ENCODE measurements at regions not wholly inside any gene's neighbourhood (a gene's known extent, or its start where the extent isn't known, plus 50 kb on each side); places are given as distances from the start of the nearest gene placed in this dataset.

GRCh38 chr13:53691417-53691816 is 662.8 kb downstream of the OLFM4 start:
- H3K27ac ChIP-seq: no peak overlapping the region
- H3K27me3 ChIP-seq (replicated peaks; ENCODE audit: insufficient read depth): no peaks in the 10 kb centered on the region
- H3K4me1 ChIP-seq (ENCODE audit: control insufficient read depth in 1 of 2, low read depth in 2 of 2): no peaks in the 10 kb centered on the region
- DNase-seq (ENCODE audit: low spot score) (no peak), ATAC-seq (ENCODE audit: insufficient number of reproducible peaks, low FRiP score, low read depth) (no peak)
- H3K9me3 ChIP-seq: no peaks in the 10 kb centered on the region
- TF ChIP-seq CTCF (IDR thresholded peaks at IDR 0.05): no peak
- no peak overlapping the region for H3K4me3 ChIP-seq
- H3K36me3 ChIP-seq: no peaks in the 10 kb centered on the region

GRCh38 chr13:53694814-53695532 is 666.4 kb downstream of the OLFM4 start:
- DNase-seq (ENCODE audit: low spot score): no peak
- TF ChIP-seq CTCF (IDR thresholded peaks at IDR 0.05): no peak
- Histone ChIP-seq H3K4me1 (ENCODE audit: control insufficient read depth in 1 of 2, low read depth in 2 of 2) (no peaks in the 10 kb centered on the region), H3K36me3 (no peaks in the 10 kb centered on the region), H3K27ac (no peak overlapping the region), H3K27me3 (replicated peaks; ENCODE audit: insufficient read depth) (no peaks in the 10 kb centered on the region), H3K4me3 (no peak overlapping the region), H3K9me3 (peaks cover under 1% of the 10 kb centered on the region)
- no peak for ATAC-seq (ENCODE audit: insufficient number of reproducible peaks, low FRiP score, low read depth)

- Histone ChIP-seq H3K9me3 (peaks cover 3% of the 10 kb centered on the region), H3K4me3 (no peak overlapping the region), H3K27ac (no peak overlapping the region), H3K4me1 (ENCODE audit: control insufficient read depth in 1 of 2, low read depth in 2 of 2) (no peaks in the 10 kb centered on the region), H3K27me3 (replicated peaks; ENCODE audit: insufficient read depth) (no peaks in the 10 kb centered on the region), H3K36me3 (no peaks in the 10 kb centered on the region)
- no peak for ATAC-seq (ENCODE audit: insufficient number of reproducible peaks, low FRiP score, low read depth)
- TF ChIP-seq CTCF (IDR thresholded peaks at IDR 0.05): no peak
- DNase-seq (ENCODE audit: low spot score): no peak
These were observed 674.9 kb downstream of the OLFM4 start for GRCh38 chr13:53703371-53704080.

GRCh38 chr13:53719281-53719680 is 690.7 kb downstream of the OLFM4 start:
- Histone ChIP-seq H3K36me3 (no peaks in the 10 kb centered on the region), H3K27ac (no peak overlapping the region), H3K4me3 (no peak overlapping the region), H3K9me3 (peaks cover 9% of the 10 kb centered on the region), H3K27me3 (replicated peaks; ENCODE audit: insufficient read depth) (no peaks in the 10 kb centered on the region), H3K4me1 (ENCODE audit: control insufficient read depth in 1 of 2, low read depth in 2 of 2) (no peaks in the 10 kb centered on the region)
- no peak for TF ChIP-seq CTCF (IDR thresholded peaks at IDR 0.05)
- ATAC-seq (ENCODE audit: insufficient number of reproducible peaks, low FRiP score, low read depth): no peak
- no peak for DNase-seq (ENCODE audit: low spot score)

GRCh38 chr13:53732664-53733063 is 704.1 kb downstream of the OLFM4 start:
- H3K4me3 ChIP-seq: no peak overlapping the region
- H3K36me3 ChIP-seq: no peaks in the 10 kb centered on the region
- H3K27ac ChIP-seq: no peak overlapping the region
- no peak for TF ChIP-seq CTCF (IDR thresholded peaks at IDR 0.05)
- no peak for ATAC-seq (ENCODE audit: insufficient number of reproducible peaks, low FRiP score, low read depth)
- no peak for DNase-seq (ENCODE audit: low spot score)
- H3K4me1 ChIP-seq (ENCODE audit: control insufficient read depth in 1 of 2, low read depth in 2 of 2): no peaks in the 10 kb centered on the region
- no peaks in the 10 kb centered on the region for H3K9me3 ChIP-seq
- H3K27me3 ChIP-seq (replicated peaks; ENCODE audit: insufficient read depth): no peaks in the 10 kb centered on the region
